PC-9 (cell line): ENCODE measurements at regions not wholly inside any gene's neighbourhood (a gene's known extent, or its start where the extent isn't known, plus 50 kb on each side); places are given as distances from the start of the nearest gene placed in this dataset.

Experiments used
- BruUV-seq: library from RNA; stranded (reverse); fragments of 400-500 nt; replicated peaks from 2 replicates; lab custom pipeline; 2021; lab: Mats Ljungman, UMichigan
- CTCF ChIA-PET: fragments of 300-600 bp; sonication (Branson Sonifier 250); formaldehyde crosslinking; loops from one replicate; lab custom pipeline; 2022; ENCODE audit warnings: antibody characterized with exemption; lab: Charles Lee
- POLR2A ChIA-PET: fragments of 300-600 bp; sonication (Branson Sonifier 250); formaldehyde crosslinking; loops from one replicate; lab custom pipeline; 2022; ENCODE audit warnings: antibody characterized with exemption; ENCODE audit not compliant: unreplicated experiment; lab: Charles Lee
- DNase-seq, 2 experiments: peaks; one replicate each; pipeline versions ENCODE4 v3.0.0 to v3.0.0-alpha.2; 2015 to 2022; ENCODE audit warnings: mixed read lengths in 1 of 2
- H2AFZ ChIP-seq: fragments of 200-600 bp; sonication (generic); 2 replicates; pipeline ENCODE4 v1.8.1; 2017; ENCODE audit warnings: antibody characterized with exemption
- H3F3A ChIP-seq: fragments of 200-600 bp; sonication (generic); 2 replicates; pipeline ENCODE4 v1.8.1; 2017; ENCODE audit warnings: antibody characterized with exemption, mild to moderate bottlenecking, low read depth; ENCODE audit not compliant: insufficient read depth
- H3K27ac ChIP-seq: fragments of 200-600 bp; sonication (generic); 2 replicates; pipeline ENCODE4 v1.6.1; 2016; ENCODE audit warnings: mixed run types
- H3K27me3 ChIP-seq: fragments of 200-600 bp; sonication (generic); 2 replicates; pipeline ENCODE4 v1.6.1; 2016; ENCODE audit warnings: low read depth, mixed run types; ENCODE audit not compliant: insufficient read depth
- H3K36me3 ChIP-seq: fragments of 200-600 bp; sonication (generic); 2 replicates; pipeline ENCODE4 v1.6.1; 2016; ENCODE audit warnings: low read depth, mixed run types
- H3K4me1 ChIP-seq: fragments of 200-600 bp; sonication (generic); replicated peaks from 2 replicates; pipeline ENCODE4 v1.6.1; 2016; ENCODE audit warnings: mixed run types; ENCODE audit not compliant: insufficient read depth
- H3K4me2 ChIP-seq: fragments of 200-600 bp; sonication (generic); 2 replicates; pipeline ENCODE4 v1.6.1; 2017; ENCODE audit warnings: mixed run types
- H3K4me3 ChIP-seq: fragments of 200-600 bp; sonication (generic); 2 replicates; pipeline ENCODE4 v1.6.1; 2016; ENCODE audit warnings: mixed run types
- H3K79me2 ChIP-seq: fragments of 200-600 bp; sonication (generic); 2 replicates; pipeline ENCODE4 v1.6.1; 2017; ENCODE audit warnings: low read depth, mixed run types
- H3K9me2 ChIP-seq: fragments of 200-600 bp; sonication (generic); 2 replicates; pipeline ENCODE4 v1.8.1; 2017; ENCODE audit warnings: mild to moderate bottlenecking; ENCODE audit not compliant: insufficient read depth
- H3K9me3 ChIP-seq: fragments of 200-600 bp; sonication (generic); 2 replicates; pipeline ENCODE4 v1.8.1; 2016; ENCODE audit warnings: low read depth; ENCODE audit not compliant: insufficient read depth
- H4K20me1 ChIP-seq: fragments of 200-600 bp; sonication (generic); 2 replicates; pipeline ENCODE4 v1.8.1; 2017; ENCODE audit not compliant: insufficient read depth
- EZH2 ChIP-seq: fragments of 200-600 bp; sonication (generic); IDR thresholded peaks from 2 replicates; pipeline ENCODE4 v1.8.0; 2017; ENCODE audit warnings: antibody characterized with exemption, low read depth
- intact Hi-C: fragments of 100-400 bp; cut with micrococcal nuclease; formaldehyde crosslinking; loops from one replicate; pipeline ENCODE4 v1.10.0; 2022; ENCODE audit not compliant: unreplicated experiment
- TF ChIP-seq, protein P1 (sequence below): fragments of 200-600 bp; sonication (generic); conservative IDR thresholded peaks from 2 replicates; pipeline ENCODE4 v1.6.1; 2017; ENCODE audit warnings: mixed run types, antibody characterized with exemption, mild to moderate bottlenecking, moderate library complexity

DNA sequence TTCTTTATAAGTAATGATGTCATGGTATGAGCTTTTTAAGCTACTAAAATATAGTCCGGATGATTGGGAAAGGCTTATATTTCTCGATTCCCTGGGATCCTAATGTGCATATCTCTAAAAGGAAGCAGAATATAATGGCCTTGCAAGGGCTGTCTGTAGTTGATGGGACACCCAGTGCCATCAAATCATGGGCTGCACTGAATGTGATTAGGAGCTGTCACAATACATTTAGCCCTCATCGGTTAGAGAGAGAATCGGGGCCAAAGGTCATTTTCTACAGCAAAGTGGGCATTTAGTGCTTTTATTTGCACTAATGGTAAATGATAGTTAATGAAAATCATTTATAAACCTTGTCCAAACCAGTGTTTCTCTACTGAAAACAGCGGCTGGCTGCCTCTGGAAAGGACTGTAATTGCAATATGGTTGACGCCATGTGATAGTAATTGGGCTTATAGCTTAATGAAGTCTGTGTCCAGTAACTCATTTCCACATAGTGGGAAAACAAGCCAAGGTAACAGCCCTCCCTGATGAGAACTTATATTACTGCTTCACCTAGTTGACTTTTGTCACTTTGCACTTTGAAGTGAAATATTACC is 265.0 kb upstream of the AZI2 start:
- no peaks in the 10 kb centered on the region for H3K4me1 ChIP-seq
- ChIA-PET POLR2A (no interaction called here), CTCF (no interaction called here)
- DNase-seq = no peak
- no peaks in the 10 kb centered on the region for H3K9me3 ChIP-seq
- no peaks in the 10 kb centered on the region for H3K36me3 ChIP-seq
- no peaks in the 10 kb centered on the region for H3F3A ChIP-seq
- TF ChIP-seq EZH2 = no peak
- TF ChIP-seq, protein P1, sequence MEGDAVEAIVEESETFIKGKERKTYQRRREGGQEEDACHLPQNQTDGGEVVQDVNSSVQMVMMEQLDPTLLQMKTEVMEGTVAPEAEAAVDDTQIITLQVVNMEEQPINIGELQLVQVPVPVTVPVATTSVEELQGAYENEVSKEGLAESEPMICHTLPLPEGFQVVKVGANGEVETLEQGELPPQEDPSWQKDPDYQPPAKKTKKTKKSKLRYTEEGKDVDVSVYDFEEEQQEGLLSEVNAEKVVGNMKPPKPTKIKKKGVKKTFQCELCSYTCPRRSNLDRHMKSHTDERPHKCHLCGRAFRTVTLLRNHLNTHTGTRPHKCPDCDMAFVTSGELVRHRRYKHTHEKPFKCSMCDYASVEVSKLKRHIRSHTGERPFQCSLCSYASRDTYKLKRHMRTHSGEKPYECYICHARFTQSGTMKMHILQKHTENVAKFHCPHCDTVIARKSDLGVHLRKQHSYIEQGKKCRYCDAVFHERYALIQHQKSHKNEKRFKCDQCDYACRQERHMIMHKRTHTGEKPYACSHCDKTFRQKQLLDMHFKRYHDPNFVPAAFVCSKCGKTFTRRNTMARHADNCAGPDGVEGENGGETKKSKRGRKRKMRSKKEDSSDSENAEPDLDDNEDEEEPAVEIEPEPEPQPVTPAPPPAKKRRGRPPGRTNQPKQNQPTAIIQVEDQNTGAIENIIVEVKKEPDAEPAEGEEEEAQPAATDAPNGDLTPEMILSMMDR = no peak
- H3K79me2 ChIP-seq = no peaks in the 10 kb centered on the region
- no peak overlapping the region for H3K27ac ChIP-seq
- H4K20me1 ChIP-seq = no peaks in the 10 kb centered on the region
- no peak overlapping the region for H2AFZ ChIP-seq
- H3K27me3 ChIP-seq = no peaks in the 10 kb centered on the region
- no TSS peak for BruUV-seq
- no peak overlapping the region for H3K4me2 ChIP-seq
- H3K9me2 ChIP-seq = no peaks in the 10 kb centered on the region
- intact Hi-C loops = no loop called here
- H3K4me3 ChIP-seq = no peak overlapping the region

DNA sequence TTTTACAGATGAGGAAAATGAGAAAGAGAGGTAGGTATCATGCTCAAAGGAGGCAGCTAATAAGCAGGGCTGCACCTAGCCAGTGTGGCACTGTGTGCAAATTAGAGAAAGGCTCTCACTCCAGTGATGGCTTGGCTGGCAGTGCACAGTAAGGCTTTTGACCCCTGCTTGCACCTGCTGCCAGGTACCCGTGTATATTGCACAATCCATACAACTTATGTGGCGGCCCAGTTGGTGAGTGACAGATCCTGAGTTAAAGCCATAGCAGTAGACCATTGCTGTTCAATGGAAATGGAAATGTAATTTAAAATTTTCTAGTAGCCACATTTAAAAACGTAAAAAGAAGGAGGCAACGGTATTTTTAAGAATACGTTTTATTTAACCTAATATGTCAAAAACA is 266.4 kb upstream of the AZI2 start:
- CTCF ChIA-PET = no interaction called here

DNA sequence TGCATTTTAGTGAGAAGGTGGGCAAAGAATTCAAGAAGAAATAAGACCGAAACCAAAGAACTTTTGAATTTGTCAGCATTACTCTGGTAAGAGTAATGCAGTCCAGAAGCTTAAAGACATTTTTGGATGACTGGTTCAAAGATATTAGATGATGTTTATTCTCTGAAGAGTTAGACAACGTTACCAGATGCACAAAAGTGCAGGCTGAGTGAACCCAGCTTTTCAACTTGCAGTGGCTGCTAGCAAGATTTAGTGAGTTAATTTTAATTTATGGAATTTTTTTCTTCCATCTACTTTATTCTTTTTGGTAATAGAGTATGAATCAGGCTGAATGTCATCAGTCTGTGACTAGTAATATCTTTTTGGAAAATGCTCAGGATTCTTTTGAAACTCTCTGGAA is 267.3 kb upstream of the AZI2 start:
- Histone ChIP-seq H3K4me3 (no peak overlapping the region), H3K79me2 (no peaks in the 10 kb centered on the region), H3K9me3 (no peaks in the 10 kb centered on the region), H3K4me2 (no peak overlapping the region), H3K36me3 (no peaks in the 10 kb centered on the region), H2AFZ (no peak overlapping the region), H4K20me1 (no peaks in the 10 kb centered on the region), H3K27ac (no peak overlapping the region), H3K4me1 (no peaks in the 10 kb centered on the region), H3K27me3 (no peaks in the 10 kb centered on the region), H3K9me2 (no peaks in the 10 kb centered on the region), H3F3A (no peaks in the 10 kb centered on the region)
- DNase-seq = no peak
- ChIA-PET CTCF (no interaction called here), POLR2A (no interaction called here)
- no peak for TF ChIP-seq EZH2
- TF ChIP-seq, protein P1 = no peak
- intact Hi-C loops = no loop called here
- no TSS peak for BruUV-seq

More for the DNA sequence above, 266.4 kb upstream of the AZI2 start:
- no peaks in the 10 kb centered on the region for H3K27me3 ChIP-seq
- no peaks in the 10 kb centered on the region for H3K4me1 ChIP-seq
- H3K36me3 ChIP-seq = no peaks in the 10 kb centered on the region
- POLR2A ChIA-PET = no interaction called here
- H3K27ac ChIP-seq = no peak overlapping the region
- H2AFZ ChIP-seq = no peak overlapping the region
- no peak overlapping the region for H3K4me3 ChIP-seq
- no peaks in the 10 kb centered on the region for H4K20me1 ChIP-seq
- H3K4me2 ChIP-seq = no peak overlapping the region
- intact Hi-C loops = no loop called here
- H3F3A ChIP-seq = no peaks in the 10 kb centered on the region
- BruUV-seq = no TSS peak
- DNase-seq = no peak
- H3K79me2 ChIP-seq = no peaks in the 10 kb centered on the region
- H3K9me3 ChIP-seq = no peaks in the 10 kb centered on the region
- no peak for TF ChIP-seq EZH2
- TF ChIP-seq, protein P1 = no peak
- no peaks in the 10 kb centered on the region for H3K9me2 ChIP-seq
